MM.1S (cell line): ENCODE measurements at regions not wholly inside any gene's neighbourhood (a gene's known extent, or its start where the extent isn't known, plus 50 kb on each side); places are given as distances from the start of the nearest gene placed in this dataset.
"Not testable (repeated sequence)": the region's sequence is repeated elsewhere in the genome, so short reads cannot be mapped to it uniquely, and the experiment has no call there.

ENCODE experiments used
- EZH2 ChIP-seq: fragments of 300-600 bp; sonication (generic); optimal IDR thresholded peaks from 2 replicates; pipeline ENCODE3; 2017; ENCODE audit warnings: low read depth, mild to moderate bottlenecking, antibody characterized with exemption, low read length, mixed read lengths
- TF ChIP-seq, protein P1 (sequence below): fragments of 300-600 bp; sonication (generic); IDR thresholded peaks from 2 replicates; pipeline ENCODE4 v1.5.1; 2016; ENCODE audit warnings: antibody characterized with exemption, low read length, mixed read lengths

DNA sequence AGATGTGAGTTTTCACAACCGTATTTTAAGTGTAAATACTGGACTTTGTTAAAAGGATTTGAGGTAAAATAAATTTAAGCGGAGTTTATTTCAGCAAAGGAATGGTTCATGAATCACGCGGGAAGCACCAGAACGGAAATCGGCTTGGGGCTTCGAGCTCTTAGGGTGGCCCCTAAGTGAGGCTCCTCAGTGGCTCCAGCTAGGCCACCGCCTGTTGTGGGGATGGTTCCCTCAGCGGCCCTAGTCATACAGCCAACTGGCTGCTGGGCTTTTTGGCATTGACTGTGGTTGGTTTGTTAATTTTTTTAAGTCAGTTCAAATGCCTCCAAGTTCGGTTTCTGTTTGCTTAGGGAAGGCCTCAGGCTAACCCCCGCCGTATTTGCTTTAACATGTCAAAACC lies 198.0 kb downstream of the LMLN start:
- TF ChIP-seq, protein P1, sequence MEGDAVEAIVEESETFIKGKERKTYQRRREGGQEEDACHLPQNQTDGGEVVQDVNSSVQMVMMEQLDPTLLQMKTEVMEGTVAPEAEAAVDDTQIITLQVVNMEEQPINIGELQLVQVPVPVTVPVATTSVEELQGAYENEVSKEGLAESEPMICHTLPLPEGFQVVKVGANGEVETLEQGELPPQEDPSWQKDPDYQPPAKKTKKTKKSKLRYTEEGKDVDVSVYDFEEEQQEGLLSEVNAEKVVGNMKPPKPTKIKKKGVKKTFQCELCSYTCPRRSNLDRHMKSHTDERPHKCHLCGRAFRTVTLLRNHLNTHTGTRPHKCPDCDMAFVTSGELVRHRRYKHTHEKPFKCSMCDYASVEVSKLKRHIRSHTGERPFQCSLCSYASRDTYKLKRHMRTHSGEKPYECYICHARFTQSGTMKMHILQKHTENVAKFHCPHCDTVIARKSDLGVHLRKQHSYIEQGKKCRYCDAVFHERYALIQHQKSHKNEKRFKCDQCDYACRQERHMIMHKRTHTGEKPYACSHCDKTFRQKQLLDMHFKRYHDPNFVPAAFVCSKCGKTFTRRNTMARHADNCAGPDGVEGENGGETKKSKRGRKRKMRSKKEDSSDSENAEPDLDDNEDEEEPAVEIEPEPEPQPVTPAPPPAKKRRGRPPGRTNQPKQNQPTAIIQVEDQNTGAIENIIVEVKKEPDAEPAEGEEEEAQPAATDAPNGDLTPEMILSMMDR: not testable (repeated sequence)
- not testable (repeated sequence) for TF ChIP-seq EZH2
